H1 (cell line): ENCODE measurements at regions not wholly inside any gene's neighbourhood (a gene's known extent, or its start where the extent isn't known, plus 50 kb on each side); places are given as distances from the start of the nearest gene placed in this dataset.

Experiments used
- CTCF ChIA-PET: fragments of 300-600 bp; sonication (Branson Sonifier 250); formaldehyde crosslinking; loops from one replicate; lab custom pipeline; 2021; ENCODE audit not compliant: partially characterized antibody; lab: Charles Lee
- POLR2A ChIA-PET: fragments of 300-600 bp; sonication (Branson Sonifier 250); formaldehyde crosslinking; loops from one replicate; lab custom pipeline; 2021; ENCODE audit warnings: inconsistent platforms; ENCODE audit not compliant: partially characterized antibody; lab: Charles Lee
- DNase-seq, 2 experiments: peaks; one replicate each; pipeline versions ENCODE4 v3.0.0 to v3.0.0-alpha.2; 2010 to 2022; ENCODE audit warnings: low spot score in 2 of 2, low read depth in 1 of 2, mixed read lengths in 1 of 2
- FAIRE-seq: peaks from 2 replicates; lab custom pipeline; 2011; peaks lifted over from hg19 to GRCh38; lab: Jason Lieb, UNC
- H2AFZ ChIP-seq: 2 replicates; pipeline ENCODE4 v1.8.1; 2012; ENCODE audit warnings: low read length, inconsistent platforms
- H2AK5ac ChIP-seq: 2 replicates; pipeline ENCODE4 v1.6.1; 2013; ENCODE audit warnings: low read depth, low read length
- H2BK120ac ChIP-seq: replicated peaks from 2 replicates; pipeline ENCODE3; 2013; ENCODE audit warnings: low read depth, low read length, inconsistent platforms
- H2BK12ac ChIP-seq: 2 replicates; pipeline ENCODE4 v1.6.1; 2013; ENCODE audit warnings: low read depth, low read length
- H2BK15ac ChIP-seq: 2 replicates; pipeline ENCODE4 v1.6.1; 2013; ENCODE audit warnings: low read length
- H2BK20ac ChIP-seq: 2 replicates; pipeline ENCODE4 v1.6.1; 2013; ENCODE audit warnings: low read length
- H2BK5ac ChIP-seq: 2 replicates; pipeline ENCODE4 v1.6.1; 2013; ENCODE audit warnings: low read depth, low read length
- H3K14ac ChIP-seq: 2 replicates; pipeline ENCODE4 v1.6.1; 2013; ENCODE audit warnings: inconsistent platforms; ENCODE audit not compliant: insufficient read length
- H3K18ac ChIP-seq: 2 replicates; pipeline ENCODE4 v1.6.1; 2013; ENCODE audit warnings: low read length; ENCODE audit errors: extremely low read depth
- H3K23ac ChIP-seq: 2 replicates; pipeline ENCODE4 v1.6.1; 2013; ENCODE audit warnings: inconsistent platforms; ENCODE audit not compliant: insufficient read length
- H3K23me2 ChIP-seq: 2 replicates; pipeline ENCODE4 v1.6.1; 2013; ENCODE audit warnings: low read depth, low read length
- H3K27ac ChIP-seq: 2 replicates; pipeline ENCODE4 v1.6.1; 2011; ENCODE audit warnings: low read depth, low read length, inconsistent platforms
- H3K27me3 ChIP-seq, 4 experiments: replicated peaks in 1 of 4; 1 replicate in 1 of 4; 2 replicates in 3 of 4; pipeline versions ENCODE4 v1.6.1 to v1.8.1; 2011 to 2013; ENCODE audit warnings: low read length in 3 of 4, mild to moderate bottlenecking in 3 of 4, inconsistent platforms in 2 of 4, mixed read lengths in 2 of 4, moderate library complexity in 1 of 4; ENCODE audit not compliant: control insufficient read depth in 3 of 4, insufficient read depth in 3 of 4; ENCODE audit errors: extremely low read depth in 1 of 4
- H3K36me3 ChIP-seq, 4 experiments: 2 replicates each; pipeline versions ENCODE4 v1.6.1 to v1.8.1; 2011 to 2013; ENCODE audit warnings: mild to moderate bottlenecking in 4 of 4, low read length in 3 of 4, moderate library complexity in 2 of 4, control low read depth in 1 of 4, inconsistent platforms in 1 of 4; ENCODE audit not compliant: insufficient read depth in 4 of 4, control insufficient read depth in 2 of 4
- H3K4ac ChIP-seq: replicated peaks from 2 replicates; pipeline ENCODE3; 2013; ENCODE audit warnings: low read length, low read depth, mixed read lengths, inconsistent platforms; ENCODE audit not compliant: insufficient read length
- H3K4me1 ChIP-seq, 4 experiments: replicated peaks in 1 of 4; 1 replicate in 1 of 4; 2 replicates in 3 of 4; pipeline versions ENCODE4 v1.6.1 to v1.8.1; 2011 to 2013; ENCODE audit warnings: low read length in 3 of 4, inconsistent platforms in 2 of 4, mixed read lengths in 1 of 4; ENCODE audit not compliant: insufficient read depth in 4 of 4, control insufficient read depth in 3 of 4
- H3K4me2 ChIP-seq, 2 experiments: 2 replicates each; pipeline versions ENCODE4 v1.6.1 to v1.8.1; 2011 to 2013; ENCODE audit warnings: low read depth in 2 of 2, low read length in 2 of 2, control low read depth in 1 of 2, inconsistent platforms in 1 of 2, mild to moderate bottlenecking in 1 of 2; ENCODE audit not compliant: insufficient read depth in 1 of 2
- H3K4me3 ChIP-seq, 4 experiments: fragments of 200-600, 300-600 bp in 1 of 4; sonication (generic), shearing (Covaris generic), sonication (Bioruptor Twin) in 1 of 4; 2 replicates each; pipeline versions ENCODE4 v1.5.1 to v1.8.1; 2011 to 2016; ENCODE audit warnings: low read length in 4 of 4, low read depth in 3 of 4, control low read depth in 2 of 4, inconsistent platforms in 2 of 4, mild to moderate bottlenecking in 2 of 4, mixed read lengths in 1 of 4, moderate library complexity in 1 of 4; ENCODE audit not compliant: insufficient read depth in 2 of 4; ENCODE audit errors: extremely low read depth in 1 of 4
- H3K56ac ChIP-seq: replicated peaks from 2 replicates; pipeline ENCODE3; 2013; ENCODE audit warnings: low read depth, mild to moderate bottlenecking, mixed read lengths, low read length, inconsistent platforms; ENCODE audit not compliant: insufficient read length
- H3K79me1 ChIP-seq: 2 replicates; pipeline ENCODE4 v1.6.1; 2013; ENCODE audit warnings: low read depth, low read length, control low read depth
- H3K79me2 ChIP-seq, 2 experiments: 2 replicates each; pipeline versions ENCODE4 v1.6.1 to v1.8.1; 2012 to 2013; ENCODE audit warnings: low read length in 2 of 2, mild to moderate bottlenecking in 2 of 2, inconsistent platforms in 1 of 2; ENCODE audit not compliant: insufficient read depth in 2 of 2, control insufficient read depth in 1 of 2
- H3K9ac ChIP-seq, 4 experiments: replicated peaks in 1 of 4; 1 replicate in 1 of 4; 2 replicates in 3 of 4; pipeline versions ENCODE4 v1.6.1 to v1.8.1; 2011 to 2013; ENCODE audit warnings: low read depth in 3 of 4, low read length in 3 of 4, control low read depth in 2 of 4, mild to moderate bottlenecking in 2 of 4, moderate library complexity in 2 of 4, inconsistent platforms in 1 of 4; ENCODE audit errors: extremely low read depth in 1 of 4
- H3K9me3 ChIP-seq, 2 experiments: 2 replicates each; pipeline versions ENCODE4 v1.6.1 to v1.8.1; 2012 to 2013; ENCODE audit warnings: mild to moderate bottlenecking in 2 of 2, moderate library complexity in 2 of 2, control low read depth in 1 of 2, inconsistent platforms in 1 of 2, low read depth in 1 of 2, low read length in 1 of 2, mixed read lengths in 1 of 2; ENCODE audit not compliant: insufficient read depth in 2 of 2
- H4K20me1 ChIP-seq, 2 experiments: replicated peaks in 1 of 2; 2 replicates each; pipeline versions ENCODE3 to v1.8.1; 2011 to 2013; ENCODE audit warnings: inconsistent platforms in 2 of 2, low read length in 2 of 2, mild to moderate bottlenecking in 1 of 2; ENCODE audit not compliant: insufficient read depth in 2 of 2, control insufficient read depth in 1 of 2
- H4K5ac ChIP-seq: 2 replicates; pipeline ENCODE4 v1.6.1; 2013; ENCODE audit warnings: low read length, low read depth, mixed read lengths, inconsistent platforms; ENCODE audit not compliant: insufficient read length
- H4K8ac ChIP-seq: 2 replicates; pipeline ENCODE4 v1.8.0; 2013; ENCODE audit warnings: mild to moderate bottlenecking, moderate library complexity, low read length, inconsistent platforms; ENCODE audit not compliant: insufficient read depth; ENCODE audit errors: extremely low read depth
- H4K91ac ChIP-seq: replicated peaks from 2 replicates; pipeline ENCODE3; 2013; ENCODE audit warnings: low read length, mixed read lengths, inconsistent platforms; ENCODE audit not compliant: insufficient read length
- WGBS, 2 experiments: shearing (Covaris generic) in 1 of 2; methylation state at CpG; one replicate each; pipeline versions ENCODE4 v1.1.6 to v1.1.7; 2013 to 2015; ENCODE audit warnings: low lambda C conversion rate in 2 of 2, mixed read lengths in 2 of 2, inconsistent platforms in 1 of 2, low coverage in 1 of 2, missing lambda C conversion rate in 1 of 2; ENCODE audit not compliant: insufficient replicate concordance in 2 of 2, insufficient coverage in 1 of 2, insufficient read length in 1 of 2; ENCODE audit errors: extremely low coverage in 1 of 2, missing lambda C conversion rate in 1 of 2; 5-methylcytosine and 5-hydroxymethylcytosine counted together
- TF ChIP-seq, protein P1 (sequence below): fragments of 300-600 bp; sonication (generic); IDR thresholded peaks from 2 replicates; pipeline ENCODE4 v1.7.1; 2012; ENCODE audit warnings: low read length, moderate library complexity, mild to moderate bottlenecking, inconsistent platforms; ENCODE audit not compliant: insufficient replicate concordance

DNA sequence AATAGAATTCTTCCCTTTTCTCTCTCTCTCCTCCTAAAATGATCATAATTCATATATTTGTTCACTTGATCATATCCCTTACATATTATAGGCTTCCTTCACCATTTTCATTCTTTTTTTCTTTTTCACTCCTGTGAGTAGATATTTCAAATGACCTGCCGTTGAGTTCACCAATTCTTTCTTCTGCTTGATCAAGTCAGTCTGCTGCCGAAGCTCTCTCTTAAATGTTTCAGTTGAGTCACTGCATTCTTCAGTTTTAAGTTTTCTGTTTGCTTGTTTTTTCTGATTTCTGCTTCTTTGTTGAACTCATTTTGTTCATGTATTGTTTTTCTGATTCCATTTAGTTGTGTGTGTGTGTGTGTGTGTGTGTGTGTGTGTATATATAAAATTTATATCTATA is 354.3 kb downstream of the GPAT3 start:
- no peak overlapping the region for H3K14ac ChIP-seq
- no peaks in the 10 kb centered on the region for H4K20me1 ChIP-seq
- H3K27ac ChIP-seq = no peak overlapping the region
- ChIA-PET CTCF (interaction anchor here (1.2 to 1.3 kb wide), 2 partner anchors 119 to 252 kb away, joined by 3 read pairs; no protein-coding TSS in a partner anchor), POLR2A (no interaction called here)
- no peak overlapping the region for H2BK120ac ChIP-seq
- H3K79me2 ChIP-seq = no peaks in the 10 kb centered on the region
- no peak overlapping the region for H3K4me2 ChIP-seq
- no peak overlapping the region for H2BK5ac ChIP-seq
- H2AFZ ChIP-seq = no peak overlapping the region
- H4K5ac ChIP-seq = no peak overlapping the region
- 93% methylated on average over 2 of the region's 2 CpGs; no CpG with 5 or more reads in 1 of the 2 experiments for WGBS, 2 experiments
- FAIRE-seq = no peak
- H3K18ac ChIP-seq = no peak overlapping the region
- no peak overlapping the region for H2AK5ac ChIP-seq
- no peak overlapping the region for H3K4me3 ChIP-seq
- H2BK12ac ChIP-seq = no peak overlapping the region
- peaks cover 0 to 8% (median 0%) of the 10 kb centered on the region in 4 experiments; a peak in 2 of 7 replicates for H3K4me1 ChIP-seq
- no peak overlapping the region for H2BK15ac ChIP-seq
- no peak overlapping the region for H3K56ac ChIP-seq
- H2BK20ac ChIP-seq = no peak overlapping the region
- H4K91ac ChIP-seq = no peak overlapping the region
- DNase-seq = no peak
- H3K79me1 ChIP-seq = no peaks in the 10 kb centered on the region
- H3K9ac ChIP-seq = no peak overlapping the region
- no peaks in the 10 kb centered on the region for H3K23me2 ChIP-seq
- no peaks in the 10 kb centered on the region for H3K36me3 ChIP-seq
- H3K4ac ChIP-seq = no peak overlapping the region
- H4K8ac ChIP-seq = no peak overlapping the region
- no peaks in the 10 kb centered on the region for H3K9me3 ChIP-seq
- H3K23ac ChIP-seq = no peak overlapping the region
- H3K27me3 ChIP-seq = no peaks in the 10 kb centered on the region
- TF ChIP-seq, protein P1, sequence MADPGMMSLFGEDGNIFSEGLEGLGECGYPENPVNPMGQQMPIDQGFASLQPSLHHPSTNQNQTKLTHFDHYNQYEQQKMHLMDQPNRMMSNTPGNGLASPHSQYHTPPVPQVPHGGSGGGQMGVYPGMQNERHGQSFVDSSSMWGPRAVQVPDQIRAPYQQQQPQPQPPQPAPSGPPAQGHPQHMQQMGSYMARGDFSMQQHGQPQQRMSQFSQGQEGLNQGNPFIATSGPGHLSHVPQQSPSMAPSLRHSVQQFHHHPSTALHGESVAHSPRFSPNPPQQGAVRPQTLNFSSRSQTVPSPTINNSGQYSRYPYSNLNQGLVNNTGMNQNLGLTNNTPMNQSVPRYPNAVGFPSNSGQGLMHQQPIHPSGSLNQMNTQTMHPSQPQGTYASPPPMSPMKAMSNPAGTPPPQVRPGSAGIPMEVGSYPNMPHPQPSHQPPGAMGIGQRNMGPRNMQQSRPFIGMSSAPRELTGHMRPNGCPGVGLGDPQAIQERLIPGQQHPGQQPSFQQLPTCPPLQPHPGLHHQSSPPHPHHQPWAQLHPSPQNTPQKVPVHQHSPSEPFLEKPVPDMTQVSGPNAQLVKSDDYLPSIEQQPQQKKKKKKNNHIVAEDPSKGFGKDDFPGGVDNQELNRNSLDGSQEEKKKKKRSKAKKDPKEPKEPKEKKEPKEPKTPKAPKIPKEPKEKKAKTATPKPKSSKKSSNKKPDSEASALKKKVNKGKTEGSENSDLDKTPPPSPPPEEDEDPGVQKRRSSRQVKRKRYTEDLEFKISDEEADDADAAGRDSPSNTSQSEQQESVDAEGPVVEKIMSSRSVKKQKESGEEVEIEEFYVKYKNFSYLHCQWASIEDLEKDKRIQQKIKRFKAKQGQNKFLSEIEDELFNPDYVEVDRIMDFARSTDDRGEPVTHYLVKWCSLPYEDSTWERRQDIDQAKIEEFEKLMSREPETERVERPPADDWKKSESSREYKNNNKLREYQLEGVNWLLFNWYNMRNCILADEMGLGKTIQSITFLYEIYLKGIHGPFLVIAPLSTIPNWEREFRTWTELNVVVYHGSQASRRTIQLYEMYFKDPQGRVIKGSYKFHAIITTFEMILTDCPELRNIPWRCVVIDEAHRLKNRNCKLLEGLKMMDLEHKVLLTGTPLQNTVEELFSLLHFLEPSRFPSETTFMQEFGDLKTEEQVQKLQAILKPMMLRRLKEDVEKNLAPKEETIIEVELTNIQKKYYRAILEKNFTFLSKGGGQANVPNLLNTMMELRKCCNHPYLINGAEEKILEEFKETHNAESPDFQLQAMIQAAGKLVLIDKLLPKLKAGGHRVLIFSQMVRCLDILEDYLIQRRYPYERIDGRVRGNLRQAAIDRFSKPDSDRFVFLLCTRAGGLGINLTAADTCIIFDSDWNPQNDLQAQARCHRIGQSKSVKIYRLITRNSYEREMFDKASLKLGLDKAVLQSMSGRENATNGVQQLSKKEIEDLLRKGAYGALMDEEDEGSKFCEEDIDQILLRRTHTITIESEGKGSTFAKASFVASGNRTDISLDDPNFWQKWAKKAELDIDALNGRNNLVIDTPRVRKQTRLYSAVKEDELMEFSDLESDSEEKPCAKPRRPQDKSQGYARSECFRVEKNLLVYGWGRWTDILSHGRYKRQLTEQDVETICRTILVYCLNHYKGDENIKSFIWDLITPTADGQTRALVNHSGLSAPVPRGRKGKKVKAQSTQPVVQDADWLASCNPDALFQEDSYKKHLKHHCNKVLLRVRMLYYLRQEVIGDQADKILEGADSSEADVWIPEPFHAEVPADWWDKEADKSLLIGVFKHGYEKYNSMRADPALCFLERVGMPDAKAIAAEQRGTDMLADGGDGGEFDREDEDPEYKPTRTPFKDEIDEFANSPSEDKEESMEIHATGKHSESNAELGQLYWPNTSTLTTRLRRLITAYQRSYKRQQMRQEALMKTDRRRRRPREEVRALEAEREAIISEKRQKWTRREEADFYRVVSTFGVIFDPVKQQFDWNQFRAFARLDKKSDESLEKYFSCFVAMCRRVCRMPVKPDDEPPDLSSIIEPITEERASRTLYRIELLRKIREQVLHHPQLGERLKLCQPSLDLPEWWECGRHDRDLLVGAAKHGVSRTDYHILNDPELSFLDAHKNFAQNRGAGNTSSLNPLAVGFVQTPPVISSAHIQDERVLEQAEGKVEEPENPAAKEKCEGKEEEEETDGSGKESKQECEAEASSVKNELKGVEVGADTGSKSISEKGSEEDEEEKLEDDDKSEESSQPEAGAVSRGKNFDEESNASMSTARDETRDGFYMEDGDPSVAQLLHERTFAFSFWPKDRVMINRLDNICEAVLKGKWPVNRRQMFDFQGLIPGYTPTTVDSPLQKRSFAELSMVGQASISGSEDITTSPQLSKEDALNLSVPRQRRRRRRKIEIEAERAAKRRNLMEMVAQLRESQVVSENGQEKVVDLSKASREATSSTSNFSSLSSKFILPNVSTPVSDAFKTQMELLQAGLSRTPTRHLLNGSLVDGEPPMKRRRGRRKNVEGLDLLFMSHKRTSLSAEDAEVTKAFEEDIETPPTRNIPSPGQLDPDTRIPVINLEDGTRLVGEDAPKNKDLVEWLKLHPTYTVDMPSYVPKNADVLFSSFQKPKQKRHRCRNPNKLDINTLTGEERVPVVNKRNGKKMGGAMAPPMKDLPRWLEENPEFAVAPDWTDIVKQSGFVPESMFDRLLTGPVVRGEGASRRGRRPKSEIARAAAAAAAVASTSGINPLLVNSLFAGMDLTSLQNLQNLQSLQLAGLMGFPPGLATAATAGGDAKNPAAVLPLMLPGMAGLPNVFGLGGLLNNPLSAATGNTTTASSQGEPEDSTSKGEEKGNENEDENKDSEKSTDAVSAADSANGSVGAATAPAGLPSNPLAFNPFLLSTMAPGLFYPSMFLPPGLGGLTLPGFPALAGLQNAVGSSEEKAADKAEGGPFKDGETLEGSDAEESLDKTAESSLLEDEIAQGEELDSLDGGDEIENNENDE = no peak
